GM12891 (cell line): ENCODE measurements at regions not wholly inside any gene's neighbourhood (a gene's known extent, or its start where the extent isn't known, plus 50 kb on each side); places are given as distances from the start of the nearest gene placed in this dataset.

Experiments used
- PAX5 ChIP-seq: IDR thresholded peaks from 2 replicates; pipeline ENCODE4 v1.6.1; 2011; ENCODE audit warnings: low read length, moderate library complexity, mild to moderate bottlenecking; ENCODE audit not compliant: insufficient read depth, severe bottlenecking
- POLR2A ChIP-seq: IDR thresholded peaks from 2 replicates; pipeline ENCODE4 v1.6.1; 2011; ENCODE audit warnings: low read depth, low read length, control low read depth
- POLR2AphosphoS5 ChIP-seq: IDR thresholded peaks from 2 replicates; pipeline ENCODE4 v1.6.1; 2011; ENCODE audit warnings: low read depth, low read length, control low read depth
- POU2F2 ChIP-seq: IDR thresholded peaks from 2 replicates; pipeline ENCODE4 v1.6.1; 2011; ENCODE audit warnings: low read depth, mild to moderate bottlenecking, control low read depth, low read length, moderate library complexity
- SPI1 ChIP-seq: IDR thresholded peaks from 2 replicates; pipeline ENCODE4 v1.6.1; 2011; ENCODE audit warnings: low read depth, low read length, control low read depth
- TAF1 ChIP-seq: IDR thresholded peaks from 2 replicates; pipeline ENCODE4 v1.6.1; 2011; ENCODE audit warnings: low read depth, low read length, control low read depth

GRCh38 chr1:14138687-14139086 is 438.7 kb downstream of the PRDM2 start:
- TF ChIP-seq TAF1 (no peak), SPI1 (no peak), POLR2AphosphoS5 (no peak), POLR2A (no peak), PAX5 (no peak), POU2F2 (no peak)
